Fibroblast of the conjunctiva (primary cell): ENCODE measurements at regions not wholly inside any gene's neighbourhood (a gene's known extent, or its start where the extent isn't known, plus 50 kb on each side); places are given as distances from the start of the nearest gene placed in this dataset.
"Not testable (repeated sequence)": the region's sequence is repeated elsewhere in the genome, so short reads cannot be mapped to it uniquely, and the experiment has no call there.

Experiments
- DNase-seq: peaks from one replicate; pipeline ENCODE4 v3.0.0-alpha.2; 2010; ENCODE audit warnings: low read depth

GRCh38 chr10:62590306-62590705 is 214.2 kb upstream of the ADO start:
- no peak for DNase-seq

GRCh38 chr10:62594093-62594520 is 210.4 kb upstream of the ADO start:
- DNase-seq, result peak; percentile 39

GRCh38 chr10:62597226-62597625 is 207.3 kb upstream of the ADO start:
- no peak for DNase-seq

GRCh38 chr10:62599161-62599560 is 205.4 kb upstream of the ADO start:
- no peak for DNase-seq

GRCh38 chr10:62606551-62606950 is 198.0 kb upstream of the ADO start:
- not testable (repeated sequence) for DNase-seq

- not testable (repeated sequence) for DNase-seq
Measured at GRCh38 chr10:62608189-62608875, 196.2 kb upstream of the ADO start.

- no peak for DNase-seq
Measured at GRCh38 chr10:62610649-62611229, 193.8 kb upstream of the ADO start.

- DNase-seq, result no peak
Measured at GRCh38 chr10:62613424-62613823, 191.1 kb upstream of the ADO start.

- DNase-seq, result no peak
Measured at GRCh38 chr10:62613859-62614258, 190.7 kb upstream of the ADO start.

GRCh38 chr10:62614389-62615157 is 189.9 kb upstream of the ADO start:
- DNase-seq, result no peak

GRCh38 chr10:62616885-62617590 is 187.5 kb upstream of the ADO start:
- no peak for DNase-seq

GRCh38 chr10:62617652-62618051 is 186.9 kb upstream of the ADO start:
- no peak for DNase-seq

GRCh38 chr10:62618054-62618453 is 186.5 kb upstream of the ADO start:
- DNase-seq, result no peak

GRCh38 chr10:62618576-62619412 is 185.7 kb upstream of the ADO start:
- DNase-seq, result no peak

- DNase-seq, result no peak
Measured at GRCh38 chr10:62619413-62619738, 185.1 kb upstream of the ADO start.

GRCh38 chr10:62620491-62620890 is 184.0 kb upstream of the ADO start:
- no peak for DNase-seq

- no peak for DNase-seq
Measured at GRCh38 chr10:62623223-62623622, 181.3 kb upstream of the ADO start.

- no peak for DNase-seq
Measured at GRCh38 chr10:62625484-62625883, 179.0 kb upstream of the ADO start.

- no peak for DNase-seq
Measured at GRCh38 chr10:62626079-62626478, 178.4 kb upstream of the ADO start.

GRCh38 chr10:62626817-62627216 is 177.7 kb upstream of the ADO start:
- no peak for DNase-seq

GRCh38 chr10:62627983-62628382 is 176.5 kb upstream of the ADO start:
- no peak for DNase-seq

- no peak for DNase-seq
Measured at GRCh38 chr10:62631241-62631640, 173.3 kb upstream of the ADO start.
